ENCODE measurements at regions not wholly inside any gene's neighbourhood (a gene's known extent, or its start where the extent isn't known, plus 50 kb on each side); places are given as distances from the start of the nearest gene placed in this dataset.
"Not testable (repeated sequence)": the region's sequence is repeated elsewhere in the genome, so short reads cannot be mapped to it uniquely, and the experiment has no call there.

DNA sequence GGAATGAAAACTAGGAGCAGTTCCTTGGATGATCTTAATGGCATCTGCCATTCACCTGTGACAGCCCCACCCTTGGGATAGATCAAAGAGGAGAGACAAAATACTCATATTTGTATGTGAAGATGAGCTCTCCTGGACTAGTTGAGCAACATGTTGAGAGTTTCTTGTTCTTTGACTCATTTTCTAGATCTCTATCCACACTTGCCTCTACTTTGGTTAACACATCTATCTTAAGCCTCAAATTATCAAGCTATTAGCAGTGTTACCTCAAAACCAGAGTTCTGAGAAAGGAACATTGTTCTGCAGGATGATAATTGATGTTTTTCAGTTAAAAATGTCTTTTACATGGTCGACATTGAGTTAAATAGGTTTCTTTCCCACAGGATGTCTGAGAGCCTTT is 94.2 kb upstream of the TEX13D start:
- no peak for DNase-seq (ENCODE audit: low spot score)

DNA sequence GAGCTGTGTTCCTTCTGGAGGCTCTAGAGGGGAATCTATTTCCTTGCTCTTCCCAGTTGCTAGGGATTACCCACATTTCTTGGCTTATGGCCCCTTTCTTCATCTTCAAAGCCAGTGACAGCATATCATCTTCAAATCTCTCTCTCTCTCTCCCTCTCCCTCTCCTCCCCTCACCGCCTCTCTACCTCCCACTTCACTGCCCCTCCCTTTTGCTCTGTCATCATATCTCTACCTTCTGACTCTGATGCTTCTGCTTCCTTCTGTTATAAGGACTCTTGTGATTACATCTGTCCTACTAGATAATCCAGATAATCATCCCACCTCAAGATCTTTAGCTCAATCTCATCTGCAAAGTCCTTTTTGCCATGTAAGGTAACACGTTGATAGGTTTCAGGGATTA is 93.1 kb upstream of the TEX13D start:
- DNase-seq (ENCODE audit: low spot score) = no peak

DNA sequence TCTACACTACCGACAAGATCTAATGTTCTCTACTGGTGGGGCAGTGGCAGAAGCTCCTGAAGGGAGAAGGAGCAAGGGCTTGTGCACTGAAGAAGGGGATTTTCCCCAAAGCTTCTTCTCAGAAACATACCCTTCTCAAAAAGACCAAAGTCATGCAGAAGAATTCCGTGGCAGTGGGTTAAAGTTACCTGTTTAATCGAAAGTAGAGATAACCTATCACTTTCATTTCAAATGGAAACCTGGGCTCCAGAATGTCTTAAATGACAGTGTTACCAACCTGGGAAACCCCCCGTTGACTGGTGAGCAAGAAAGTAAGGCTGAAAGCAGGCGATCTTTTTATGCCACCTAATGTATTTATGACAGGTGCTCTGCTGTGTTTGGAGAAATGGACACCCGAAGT is 92.5 kb upstream of the TEX13D start:
- no peak for DNase-seq (ENCODE audit: low spot score)

GRCh38 chrX:124240422-124240821 is 92.0 kb upstream of the TEX13D start:
- DNase-seq (ENCODE audit: low spot score) = no peak

- no peak for DNase-seq (ENCODE audit: low spot score)
Observed at GRCh38 chrX:124242131-124242530, 90.3 kb upstream of the TEX13D start.

- no peak for DNase-seq (ENCODE audit: low spot score)
Observed at GRCh38 chrX:124249345-124249744, 83.1 kb upstream of the TEX13D start.

DNA sequence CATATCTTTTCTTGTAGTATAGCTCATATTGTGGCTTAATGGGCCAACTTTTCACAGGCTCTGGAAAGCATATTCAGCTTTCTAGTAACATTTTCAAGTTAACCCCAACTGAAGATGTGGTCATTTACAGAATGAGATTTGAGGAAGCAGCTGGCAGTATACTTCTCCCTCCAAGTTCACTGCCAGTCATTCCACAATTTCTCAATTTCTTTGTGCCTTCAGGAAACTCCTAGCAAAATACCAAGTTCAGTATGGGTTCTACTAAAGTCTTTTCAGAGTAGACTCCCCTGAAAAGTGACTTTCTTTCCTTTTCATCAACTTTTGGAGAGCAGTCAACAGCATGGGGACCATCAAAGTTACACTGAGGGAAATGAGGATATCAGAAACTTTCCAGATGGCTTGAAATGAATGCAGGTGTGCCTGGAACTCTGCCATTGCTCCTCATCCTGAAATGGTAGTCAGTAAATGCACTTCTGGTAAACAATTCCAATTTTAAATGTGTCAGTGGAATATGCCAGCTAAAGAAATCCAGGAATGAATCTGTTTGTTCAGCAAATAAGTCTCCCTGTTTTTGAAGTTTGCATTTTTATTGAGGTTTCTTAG is 81.5 kb upstream of the TEX13D start:
- no peak for DNase-seq (ENCODE audit: low spot score)

- DNase-seq (ENCODE audit: low spot score) = no peak
Observed at GRCh38 chrX:124254611-124255010, 77.8 kb upstream of the TEX13D start.

DNA sequence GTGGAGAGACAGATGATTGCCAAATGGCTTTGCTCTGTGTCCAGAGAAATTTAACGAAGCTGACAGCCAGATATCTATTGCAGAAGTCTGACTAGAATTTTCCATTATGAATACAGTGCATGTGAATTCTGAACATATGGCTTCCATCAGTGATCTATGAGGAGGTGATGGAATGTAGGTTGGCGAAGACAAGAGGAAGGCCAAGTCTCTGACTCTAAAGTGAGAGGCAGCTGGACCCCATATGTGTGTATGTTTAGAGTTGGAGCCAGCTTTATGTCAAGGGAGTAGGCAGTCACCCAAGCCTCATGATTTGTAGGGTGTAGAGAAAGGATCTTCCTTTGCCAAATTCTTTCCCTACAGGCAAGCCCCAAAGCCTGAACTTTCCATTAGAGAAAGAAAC is 76.2 kb upstream of the TEX13D start:
- DNase-seq (ENCODE audit: low spot score) = no peak

- no peak for DNase-seq (ENCODE audit: low spot score)
Observed at GRCh38 chrX:124256629-124257380, 75.7 kb upstream of the TEX13D start.

GRCh38 chrX:124257924-124258702 is 74.3 kb upstream of the TEX13D start:
- no peak for DNase-seq (ENCODE audit: low spot score)

- no peak for DNase-seq (ENCODE audit: low spot score)
Observed at GRCh38 chrX:124260845-124261244, 71.6 kb upstream of the TEX13D start.

DNA sequence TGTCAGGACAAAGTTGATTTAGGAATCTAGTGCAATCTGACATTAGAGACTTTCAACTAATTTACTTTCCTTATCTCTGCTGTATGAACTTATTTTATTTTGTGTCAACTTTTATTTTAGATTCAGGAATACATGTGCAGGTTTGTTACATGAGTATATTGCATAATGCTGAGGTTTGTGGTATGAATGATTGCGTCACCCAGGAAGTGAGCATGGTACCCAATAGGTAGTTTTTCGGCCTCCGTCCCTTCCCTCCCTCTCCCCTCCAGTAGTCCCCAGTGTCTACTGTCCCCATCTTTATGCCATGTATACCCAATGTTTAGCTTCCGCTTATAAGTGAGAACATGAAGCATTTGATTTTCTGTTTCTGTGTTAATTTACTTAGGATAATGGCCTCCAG is 68.7 kb upstream of the TEX13D start:
- DNase-seq (ENCODE audit: low spot score) = no peak

DNA sequence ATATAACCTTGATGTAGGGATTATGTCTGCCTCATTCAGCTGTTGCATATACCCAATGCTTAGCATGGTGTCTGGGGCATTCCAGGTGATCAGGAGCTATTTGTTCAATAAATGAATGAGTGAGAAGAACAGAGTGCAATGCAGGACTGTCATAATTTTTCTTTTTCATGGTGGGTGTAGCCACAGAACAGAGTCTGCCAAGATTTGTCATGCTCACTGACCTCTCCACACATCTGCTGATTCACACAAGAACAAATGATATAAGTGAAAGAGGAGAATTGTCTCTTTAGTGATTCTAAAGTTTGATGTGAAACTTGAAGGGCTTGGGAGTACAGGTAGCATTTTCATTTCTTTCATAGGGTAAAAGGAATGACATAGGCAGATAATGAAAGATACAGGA is 64.4 kb upstream of the TEX13D start:
- no peak for DNase-seq (ENCODE audit: low spot score)

DNA sequence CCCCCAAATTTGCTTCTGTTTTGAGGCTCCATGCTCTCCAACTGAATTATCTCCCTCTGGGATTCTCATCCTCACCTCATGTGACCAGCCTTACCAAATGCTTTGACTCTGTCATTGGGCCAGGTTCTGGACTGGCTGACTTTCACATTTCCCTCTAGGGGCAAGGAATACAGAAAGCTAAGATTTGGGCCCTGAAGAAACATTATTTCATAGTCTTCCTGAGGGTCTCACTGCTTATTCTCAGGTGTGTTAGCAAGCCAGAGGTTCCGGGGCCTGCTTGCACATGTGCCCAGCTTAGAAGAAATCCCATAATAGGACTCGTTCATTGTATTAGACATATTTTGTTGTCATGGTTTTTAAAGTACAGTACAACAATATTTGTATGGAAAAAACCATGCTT is 62.6 kb upstream of the TEX13D start:
- DNase-seq (ENCODE audit: low spot score) = no peak

DNA sequence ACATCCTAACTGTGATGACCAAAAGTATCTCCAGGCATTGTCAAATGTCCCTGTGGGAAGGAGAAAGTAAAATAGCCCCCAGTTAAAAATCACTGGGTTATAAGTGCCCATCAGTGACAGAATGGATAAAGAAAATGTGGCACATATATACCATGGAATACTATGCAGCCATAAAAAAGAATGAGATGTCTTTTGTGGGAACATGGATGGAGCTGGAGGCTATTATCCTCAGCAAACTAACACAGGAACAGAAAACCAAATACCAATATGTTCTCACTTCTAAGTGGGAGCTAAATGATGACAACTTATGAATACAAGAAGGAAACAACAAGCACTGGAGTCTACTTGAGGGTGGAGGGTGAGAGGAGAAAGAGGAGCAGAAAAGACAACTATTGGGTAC is 60.9 kb upstream of the TEX13D start:
- not testable (repeated sequence) for DNase-seq (ENCODE audit: low spot score)

- no peak for DNase-seq (ENCODE audit: low spot score)
Observed at GRCh38 chrX:124272370-124272982, 60.0 kb upstream of the TEX13D start.

GRCh38 chrX:124274438-124275181 is 57.9 kb upstream of the TEX13D start:
- DNase-seq (ENCODE audit: low spot score) = no peak

DNA sequence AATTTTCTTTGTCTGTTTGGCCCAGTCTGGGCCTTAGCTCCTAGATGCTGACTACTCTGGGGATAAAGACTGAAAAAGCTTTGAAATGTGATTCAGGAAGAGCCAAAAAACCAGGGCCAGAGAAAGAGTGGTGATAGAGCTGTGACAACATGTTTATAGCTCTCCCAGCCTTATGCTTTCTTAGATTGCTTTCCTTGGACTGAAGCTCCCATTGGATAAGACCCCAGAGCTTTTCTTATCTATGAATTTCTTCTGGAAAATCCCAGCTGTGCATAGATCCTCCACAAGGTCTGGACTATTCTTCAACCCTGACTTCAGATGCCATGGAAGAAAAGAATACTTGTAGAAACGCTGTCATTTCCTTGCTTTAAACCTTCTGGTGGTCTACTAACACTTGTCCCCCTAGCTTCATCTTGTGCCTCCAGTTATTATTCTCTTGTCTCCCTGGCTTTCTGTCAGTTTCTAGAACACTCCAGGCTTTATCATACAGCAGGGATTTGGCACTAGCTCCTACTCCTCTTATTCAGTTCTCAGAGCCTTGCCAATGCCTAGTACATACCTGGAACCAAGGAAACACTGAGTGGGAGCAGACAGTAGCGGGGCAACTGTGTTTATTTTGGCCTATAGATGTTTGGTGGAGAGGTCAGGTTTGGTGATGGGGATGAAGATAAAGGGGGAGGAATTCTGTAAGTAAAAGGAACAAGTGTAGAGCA is 57.1 kb upstream of the TEX13D start:
- no peak for DNase-seq (ENCODE audit: low spot score)

- no peak for DNase-seq (ENCODE audit: low spot score)
Observed at GRCh38 chrX:124280294-124280902, 52.1 kb upstream of the TEX13D start.

GRCh38 chrX:124282580-124282979 is 49.9 kb upstream of the TEX13D start:
- DNase-seq (ENCODE audit: low spot score) = no peak

Measured in putamen (tissue), 1 donor.